ENCODE measurements at regions not wholly inside any gene's neighbourhood (a gene's known extent, or its start where the extent isn't known, plus 50 kb on each side); places are given as distances from the start of the nearest gene placed in this dataset.

DNA sequence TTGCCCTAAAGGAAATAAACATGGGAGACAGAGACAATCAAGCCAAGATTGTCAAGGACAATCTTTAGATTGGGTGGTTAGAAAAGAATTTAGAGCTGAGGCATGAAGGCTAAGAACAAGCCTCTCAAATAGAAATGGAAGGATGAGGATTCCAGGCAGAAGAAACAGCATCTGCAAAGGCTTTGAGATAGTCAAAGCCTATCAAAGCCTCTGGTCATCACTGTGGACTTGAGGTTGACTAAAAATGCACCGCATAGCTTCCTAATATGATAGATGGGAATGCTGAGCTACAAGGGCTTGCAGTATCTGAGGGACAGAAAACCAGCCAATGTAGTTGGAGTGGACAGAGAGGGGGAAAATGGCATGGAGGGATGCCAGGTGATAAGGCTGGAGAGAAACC lies 109.8 kb upstream of the FAM20A start:
- H3K27me3 ChIP-seq (ENCODE audit: control insufficient read depth, insufficient read depth, low read length) = no peaks in the 10 kb centered on the region
- DNase-seq (ENCODE audit: low read depth) = no peak

DNA sequence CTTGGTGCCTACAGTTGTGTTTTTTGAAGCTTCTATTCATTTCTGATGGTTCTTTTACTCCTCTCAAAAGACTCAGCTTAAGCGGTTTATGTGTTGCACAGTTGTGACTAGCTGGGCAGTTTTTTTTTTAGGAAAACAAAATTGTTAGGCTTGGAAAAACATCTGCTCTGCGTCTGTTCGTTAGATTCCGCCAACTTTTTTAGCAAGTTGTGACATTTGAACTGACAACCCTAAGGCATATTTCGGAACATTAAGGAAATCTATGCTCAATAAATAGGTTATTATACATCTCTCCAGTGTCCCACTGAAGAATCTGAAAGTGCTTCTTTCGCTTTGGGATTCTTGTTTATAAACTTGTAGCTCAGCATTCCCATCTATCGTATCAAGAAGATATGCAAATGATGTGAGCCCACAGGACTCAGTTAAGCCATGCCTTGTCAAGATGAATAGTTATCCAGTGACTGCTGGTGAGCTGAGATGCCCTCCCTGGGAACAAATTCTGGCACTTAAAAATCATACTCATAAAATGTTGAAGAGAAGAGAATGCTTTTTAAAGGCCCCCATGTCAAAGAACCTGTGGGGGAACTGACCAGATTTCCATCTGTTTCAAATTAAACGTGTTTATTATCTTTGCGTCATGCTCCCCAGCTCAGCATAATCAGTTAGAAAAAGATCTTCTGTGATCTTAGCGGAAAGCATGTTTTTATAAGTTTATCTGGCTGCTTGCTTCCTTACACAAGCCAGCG lies 109.0 kb upstream of the FAM20A start:
- Histone ChIP-seq H3K27me3 (ENCODE audit: control insufficient read depth, insufficient read depth, low read length) (no peaks in the 10 kb centered on the region), H3K36me3 (ENCODE audit: control insufficient read depth, insufficient read depth, low read length) (no peaks in the 10 kb centered on the region), H3K4me3 (ENCODE audit: low read depth, low read length) (no peak overlapping the region)
- TF ChIP-seq, protein P1, sequence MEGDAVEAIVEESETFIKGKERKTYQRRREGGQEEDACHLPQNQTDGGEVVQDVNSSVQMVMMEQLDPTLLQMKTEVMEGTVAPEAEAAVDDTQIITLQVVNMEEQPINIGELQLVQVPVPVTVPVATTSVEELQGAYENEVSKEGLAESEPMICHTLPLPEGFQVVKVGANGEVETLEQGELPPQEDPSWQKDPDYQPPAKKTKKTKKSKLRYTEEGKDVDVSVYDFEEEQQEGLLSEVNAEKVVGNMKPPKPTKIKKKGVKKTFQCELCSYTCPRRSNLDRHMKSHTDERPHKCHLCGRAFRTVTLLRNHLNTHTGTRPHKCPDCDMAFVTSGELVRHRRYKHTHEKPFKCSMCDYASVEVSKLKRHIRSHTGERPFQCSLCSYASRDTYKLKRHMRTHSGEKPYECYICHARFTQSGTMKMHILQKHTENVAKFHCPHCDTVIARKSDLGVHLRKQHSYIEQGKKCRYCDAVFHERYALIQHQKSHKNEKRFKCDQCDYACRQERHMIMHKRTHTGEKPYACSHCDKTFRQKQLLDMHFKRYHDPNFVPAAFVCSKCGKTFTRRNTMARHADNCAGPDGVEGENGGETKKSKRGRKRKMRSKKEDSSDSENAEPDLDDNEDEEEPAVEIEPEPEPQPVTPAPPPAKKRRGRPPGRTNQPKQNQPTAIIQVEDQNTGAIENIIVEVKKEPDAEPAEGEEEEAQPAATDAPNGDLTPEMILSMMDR (IDR thresholded peaks at IDR 0.05; ENCODE audit: insufficient read depth, low read length, poor library complexity, severe bottlenecking) = no peak
- no peak for DNase-seq (ENCODE audit: low read depth)

More for the DNA sequence above, 109.8 kb upstream of the FAM20A start:
- H3K36me3 ChIP-seq (ENCODE audit: control insufficient read depth, insufficient read depth, low read length) = no peaks in the 10 kb centered on the region
- H3K4me3 ChIP-seq (ENCODE audit: low read depth, low read length) = no peak overlapping the region
- TF ChIP-seq, protein P1 (IDR thresholded peaks at IDR 0.05; ENCODE audit: insufficient read depth, low read length, poor library complexity, severe bottlenecking) = no peak

DNA sequence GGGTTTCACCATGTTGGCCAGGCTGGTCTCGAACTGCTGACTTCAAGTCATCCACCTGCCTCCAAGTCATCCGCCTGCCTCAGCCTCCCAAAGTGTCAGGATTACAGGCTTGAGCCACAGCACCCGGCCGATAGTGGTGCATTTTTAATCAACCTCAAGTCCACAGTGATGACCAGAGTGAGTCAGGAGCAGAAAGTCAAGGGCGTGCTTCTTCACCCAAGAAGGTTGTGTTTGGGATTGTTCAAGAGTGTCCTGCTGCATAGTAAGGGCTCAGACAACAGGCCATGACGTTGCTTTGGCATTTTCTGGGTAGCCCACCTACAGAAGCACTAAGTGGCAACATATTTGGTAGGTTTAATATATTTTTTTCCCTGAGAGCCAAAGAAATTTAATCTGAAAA lies 108.3 kb upstream of the FAM20A start:
- no peak for DNase-seq (ENCODE audit: low read depth)
- Histone ChIP-seq H3K4me3 (ENCODE audit: low read depth, low read length) (no peak overlapping the region), H3K27me3 (ENCODE audit: control insufficient read depth, insufficient read depth, low read length) (no peaks in the 10 kb centered on the region), H3K36me3 (ENCODE audit: control insufficient read depth, insufficient read depth, low read length) (no peaks in the 10 kb centered on the region)
- TF ChIP-seq, protein P1 (IDR thresholded peaks at IDR 0.05; ENCODE audit: insufficient read depth, low read length, poor library complexity, severe bottlenecking) = no peak

DNA sequence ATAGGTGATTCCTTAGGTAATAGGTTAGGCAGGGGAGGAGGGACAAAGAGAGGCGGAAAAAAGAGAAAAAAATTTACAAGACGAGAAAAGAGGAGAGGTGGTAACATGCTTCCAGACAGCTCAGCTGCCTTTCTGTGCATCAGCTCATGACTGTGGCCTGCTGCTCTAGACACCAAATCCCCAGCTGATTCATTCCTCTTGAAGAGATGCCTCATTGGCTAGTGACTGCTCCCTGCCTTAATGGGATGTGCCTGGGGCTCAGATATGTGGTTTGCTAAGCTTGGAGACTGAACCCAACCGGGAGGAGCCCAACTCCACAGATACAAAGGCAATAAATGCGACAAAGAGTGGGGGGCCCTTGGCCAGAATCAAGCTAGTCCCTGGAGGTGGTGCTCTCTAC lies 105.9 kb upstream of the FAM20A start:
- no peak overlapping the region for H3K4me3 ChIP-seq (ENCODE audit: low read depth, low read length)
- H3K36me3 ChIP-seq (ENCODE audit: control insufficient read depth, insufficient read depth, low read length) = no peaks in the 10 kb centered on the region
- TF ChIP-seq, protein P1 (IDR thresholded peaks at IDR 0.05; ENCODE audit: insufficient read depth, low read length, poor library complexity, severe bottlenecking) = no peak
- DNase-seq (ENCODE audit: low read depth) = no peak
- no peaks in the 10 kb centered on the region for H3K27me3 ChIP-seq (ENCODE audit: control insufficient read depth, insufficient read depth, low read length)

DNA sequence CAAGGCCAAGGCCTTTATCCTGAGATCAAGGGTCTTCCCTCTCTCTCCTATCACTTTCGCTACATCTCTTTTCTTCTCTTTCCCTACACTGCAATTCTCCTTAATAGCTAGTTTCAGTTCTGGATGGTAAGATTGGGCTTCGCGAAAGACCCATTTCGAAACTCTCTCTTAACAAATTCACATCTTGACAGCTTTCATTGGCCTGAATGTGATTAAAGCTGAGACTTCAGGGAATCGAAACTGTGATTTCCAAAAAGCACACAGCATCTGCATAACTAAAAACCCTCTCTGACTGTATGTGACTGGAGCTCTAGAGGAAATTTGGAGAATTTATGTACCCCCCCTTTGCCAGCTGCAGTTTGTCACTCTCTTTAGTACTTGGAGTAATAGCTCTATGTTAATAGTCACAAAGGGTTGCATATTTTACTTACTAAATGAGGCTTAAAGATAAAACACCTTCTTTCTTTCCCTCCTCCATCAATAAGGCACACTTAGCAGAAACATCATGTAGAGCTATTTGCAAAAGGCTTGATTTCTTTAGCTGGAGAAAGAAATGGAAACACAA lies 105.3 kb upstream of the FAM20A start:
- TF ChIP-seq, protein P1 (IDR thresholded peaks at IDR 0.05; ENCODE audit: insufficient read depth, low read length, poor library complexity, severe bottlenecking) = no peak
- no peaks in the 10 kb centered on the region for H3K27me3 ChIP-seq (ENCODE audit: control insufficient read depth, insufficient read depth, low read length)
- no peaks in the 10 kb centered on the region for H3K36me3 ChIP-seq (ENCODE audit: control insufficient read depth, insufficient read depth, low read length)
- no peak overlapping the region for H3K4me3 ChIP-seq (ENCODE audit: low read depth, low read length)
- DNase-seq (ENCODE audit: low read depth) = no peak

DNA sequence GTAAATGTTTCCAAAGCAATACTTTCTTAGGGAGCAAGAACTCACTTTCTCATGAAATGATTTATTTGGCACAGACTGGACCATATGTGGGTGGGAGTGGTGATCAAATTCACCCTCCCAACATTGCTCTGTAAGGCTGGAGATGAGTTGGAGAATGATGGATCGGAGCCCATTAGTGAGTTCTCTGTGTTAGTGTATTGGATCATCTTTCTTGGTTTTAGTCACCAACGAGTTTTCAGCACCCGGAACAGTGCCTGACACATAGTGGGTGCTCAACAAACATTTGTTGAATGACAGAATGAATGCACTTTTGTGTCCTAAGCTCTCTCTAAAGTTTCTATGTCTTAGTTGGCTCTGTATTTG lies 104.5 kb upstream of the FAM20A start:
- no peak for DNase-seq (ENCODE audit: low read depth)
- Histone ChIP-seq H3K4me3 (ENCODE audit: low read depth, low read length) (no peak overlapping the region), H3K27me3 (ENCODE audit: control insufficient read depth, insufficient read depth, low read length) (no peaks in the 10 kb centered on the region), H3K36me3 (ENCODE audit: control insufficient read depth, insufficient read depth, low read length) (no peaks in the 10 kb centered on the region)
- TF ChIP-seq, protein P1 (IDR thresholded peaks at IDR 0.05; ENCODE audit: insufficient read depth, low read length, poor library complexity, severe bottlenecking) = no peak

All from kidney epithelial cell (primary cell).